ENCODE measurements at regions not wholly inside any gene's neighbourhood (a gene's known extent, or its start where the extent isn't known, plus 50 kb on each side); places are given as distances from the start of the nearest gene placed in this dataset.

- Mint-ChIP-seq H3K27ac (no peak overlapping the region), H3K36me3 (no peaks in the 10 kb centered on the region)
These were observed 343.3 kb upstream of the MKI67 start for GRCh38 chr10:128469515-128469914.

GRCh38 chr10:128470321-128470965 lies 344.2 kb upstream of the MKI67 start:
- no peak for DNase-seq (ENCODE audit: extremely low spot score, unreplicated experiment)
- Mint-ChIP-seq H3K27ac (no peak overlapping the region), H3K4me3 (no peak overlapping the region), H3K36me3 (no peaks in the 10 kb centered on the region), H3K4me1 (ENCODE audit: unreplicated experiment) (no peaks in the 10 kb centered on the region), H3K27me3 (no peaks in the 10 kb centered on the region), H3K9me3 (no peaks in the 10 kb centered on the region)
- no peak for TF ChIP-seq CTCF (conservative IDR thresholded peaks at IDR 0.05)

More at GRCh38 chr10:128469515-128469914, 343.3 kb upstream of the MKI67 start:
- DNase-seq (ENCODE audit: extremely low spot score, unreplicated experiment): no peak
- Mint-ChIP-seq H3K9me3 (peaks cover 3% of the 10 kb centered on the region), H3K4me1 (ENCODE audit: unreplicated experiment) (no peaks in the 10 kb centered on the region), H3K27me3 (peaks cover 5% of the 10 kb centered on the region), H3K4me3 (no peak overlapping the region)
- TF ChIP-seq CTCF (conservative IDR thresholded peaks at IDR 0.05): no peak

GRCh38 chr10:128471151-128471550 lies 344.9 kb upstream of the MKI67 start:
- no peak for TF ChIP-seq CTCF (conservative IDR thresholded peaks at IDR 0.05)
- no peaks in the 10 kb centered on the region for H3K36me3 Mint-ChIP-seq
- H3K27me3 Mint-ChIP-seq: no peaks in the 10 kb centered on the region
- H3K9me3 Mint-ChIP-seq: no peaks in the 10 kb centered on the region
- no peak overlapping the region for H3K27ac Mint-ChIP-seq
- no peaks in the 10 kb centered on the region for H3K4me1 Mint-ChIP-seq (ENCODE audit: unreplicated experiment)
- no peak for DNase-seq (ENCODE audit: extremely low spot score, unreplicated experiment)
- no peak overlapping the region for H3K4me3 Mint-ChIP-seq

- Mint-ChIP-seq H3K4me3 (no peak overlapping the region), H3K27ac (no peak overlapping the region), H3K9me3 (no peaks in the 10 kb centered on the region)
These were observed 346.0 kb upstream of the MKI67 start for GRCh38 chr10:128472196-128472595.

GRCh38 chr10:128473396-128473795 lies 347.2 kb upstream of the MKI67 start:
- no peaks in the 10 kb centered on the region for H3K9me3 Mint-ChIP-seq
- peaks cover 3% of the 10 kb centered on the region for H3K4me1 Mint-ChIP-seq (ENCODE audit: unreplicated experiment)
- no peaks in the 10 kb centered on the region for H3K36me3 Mint-ChIP-seq
- H3K4me3 Mint-ChIP-seq: no peak overlapping the region
- H3K27ac Mint-ChIP-seq: no peak overlapping the region
- peaks cover 3% of the 10 kb centered on the region for H3K27me3 Mint-ChIP-seq
- DNase-seq (ENCODE audit: extremely low spot score, unreplicated experiment): no peak
- TF ChIP-seq CTCF (conservative IDR thresholded peaks at IDR 0.05): no peak

More at GRCh38 chr10:128472196-128472595, 346.0 kb upstream of the MKI67 start:
- H3K4me1 Mint-ChIP-seq (ENCODE audit: unreplicated experiment): no peaks in the 10 kb centered on the region
- no peak for DNase-seq (ENCODE audit: extremely low spot score, unreplicated experiment)
- no peaks in the 10 kb centered on the region for H3K27me3 Mint-ChIP-seq
- TF ChIP-seq CTCF (conservative IDR thresholded peaks at IDR 0.05): no peak
- H3K36me3 Mint-ChIP-seq: no peaks in the 10 kb centered on the region

Measured in type B pancreatic cell (in vitro differentiated cells).